ENCODE measurements at regions not wholly inside any gene's neighbourhood (a gene's known extent, or its start where the extent isn't known, plus 50 kb on each side); places are given as distances from the start of the nearest gene placed in this dataset.

DNA sequence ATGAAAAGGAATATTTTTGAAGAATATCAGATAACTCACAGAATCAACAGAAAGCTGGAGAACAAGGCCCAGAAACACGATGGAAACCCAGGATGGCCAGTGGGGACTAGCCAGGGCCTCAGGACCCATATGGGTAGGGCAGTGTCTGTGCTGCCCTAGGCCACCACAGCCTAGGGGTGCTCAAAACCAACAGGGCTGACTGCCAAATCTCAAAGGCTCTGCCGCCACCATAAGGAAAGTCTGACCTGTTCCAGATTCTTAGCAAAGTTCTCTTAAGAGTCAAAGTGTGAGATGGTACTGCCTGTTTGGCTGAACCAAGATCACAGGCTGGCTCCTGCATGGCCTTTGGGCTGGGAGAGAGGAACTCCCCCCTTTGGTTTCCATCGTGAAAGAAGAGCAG, 164.7 kb upstream of the CTTNBP2NL start:
- TF ChIP-seq, protein P1, sequence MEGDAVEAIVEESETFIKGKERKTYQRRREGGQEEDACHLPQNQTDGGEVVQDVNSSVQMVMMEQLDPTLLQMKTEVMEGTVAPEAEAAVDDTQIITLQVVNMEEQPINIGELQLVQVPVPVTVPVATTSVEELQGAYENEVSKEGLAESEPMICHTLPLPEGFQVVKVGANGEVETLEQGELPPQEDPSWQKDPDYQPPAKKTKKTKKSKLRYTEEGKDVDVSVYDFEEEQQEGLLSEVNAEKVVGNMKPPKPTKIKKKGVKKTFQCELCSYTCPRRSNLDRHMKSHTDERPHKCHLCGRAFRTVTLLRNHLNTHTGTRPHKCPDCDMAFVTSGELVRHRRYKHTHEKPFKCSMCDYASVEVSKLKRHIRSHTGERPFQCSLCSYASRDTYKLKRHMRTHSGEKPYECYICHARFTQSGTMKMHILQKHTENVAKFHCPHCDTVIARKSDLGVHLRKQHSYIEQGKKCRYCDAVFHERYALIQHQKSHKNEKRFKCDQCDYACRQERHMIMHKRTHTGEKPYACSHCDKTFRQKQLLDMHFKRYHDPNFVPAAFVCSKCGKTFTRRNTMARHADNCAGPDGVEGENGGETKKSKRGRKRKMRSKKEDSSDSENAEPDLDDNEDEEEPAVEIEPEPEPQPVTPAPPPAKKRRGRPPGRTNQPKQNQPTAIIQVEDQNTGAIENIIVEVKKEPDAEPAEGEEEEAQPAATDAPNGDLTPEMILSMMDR (IDR thresholded peaks at IDR 0.05; ENCODE audit: insufficient read depth, low read length), result no peak
- no peak overlapping the region for H3K4me3 ChIP-seq (ENCODE audit: low read depth, low read length)
- DNase-seq (ENCODE audit: low read depth), result no peak

DNA sequence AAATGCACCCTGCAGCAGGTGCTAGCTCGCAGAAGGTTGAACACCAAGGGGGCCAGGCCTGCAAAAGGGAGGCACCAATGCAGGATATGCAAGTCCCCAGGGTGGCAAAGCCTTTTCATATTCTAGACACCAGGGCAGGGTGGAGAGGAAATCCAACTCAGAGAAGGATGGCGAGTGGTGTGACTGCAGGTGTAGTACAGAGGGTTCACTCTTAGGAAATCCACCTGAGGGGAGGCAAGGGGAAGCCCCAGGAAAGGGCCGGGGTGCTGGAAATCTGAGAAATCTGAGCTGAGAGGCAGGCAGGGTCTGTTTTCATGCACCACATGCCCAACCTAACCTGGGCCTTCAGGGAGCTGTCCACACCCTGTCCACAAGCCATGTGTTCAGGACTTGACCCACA, 163.2 kb upstream of the CTTNBP2NL start:
- no peak for DNase-seq (ENCODE audit: low read depth)
- TF ChIP-seq, protein P1 (IDR thresholded peaks at IDR 0.05; ENCODE audit: insufficient read depth, low read length), result no peak
- no peak overlapping the region for H3K4me3 ChIP-seq (ENCODE audit: low read depth, low read length)

- no peak overlapping the region for H3K4me3 ChIP-seq (ENCODE audit: low read depth, low read length)
- no peak for DNase-seq (ENCODE audit: low read depth)
- TF ChIP-seq, protein P1 (IDR thresholded peaks at IDR 0.05; ENCODE audit: insufficient read depth, low read length), result no peak
Observed at GRCh38 chr1:112234710-112235109, 161.3 kb upstream of the CTTNBP2NL start.

DNA sequence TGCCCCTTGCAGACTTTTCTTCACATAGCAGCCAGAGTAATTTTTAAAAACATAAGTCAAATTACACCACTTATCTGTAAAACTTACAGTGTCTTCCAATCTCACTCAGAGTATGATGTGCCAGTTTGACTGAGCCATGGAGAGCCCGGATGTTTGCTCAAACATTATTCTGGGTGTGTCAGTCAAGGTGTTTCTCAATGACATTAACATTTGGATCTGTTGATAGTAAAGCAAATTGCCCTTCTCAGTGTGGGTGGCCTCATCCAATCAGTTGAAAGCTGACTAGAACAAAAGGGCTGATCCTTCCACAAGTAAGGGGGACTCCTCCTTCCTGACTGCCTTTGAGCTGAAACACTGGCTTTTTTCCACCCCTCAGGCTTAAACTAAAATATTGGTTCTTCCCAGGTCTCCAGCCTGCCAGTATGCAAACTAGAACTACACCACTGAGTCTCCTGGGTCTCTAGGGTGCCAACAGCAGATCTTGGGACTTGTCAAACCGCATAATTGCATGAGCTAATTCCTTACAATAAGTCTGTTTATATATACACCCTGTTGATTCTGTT, 157.9 kb upstream of the CTTNBP2NL start:
- TF ChIP-seq, protein P1 (IDR thresholded peaks at IDR 0.05; ENCODE audit: insufficient read depth, low read length), result no peak

DNA sequence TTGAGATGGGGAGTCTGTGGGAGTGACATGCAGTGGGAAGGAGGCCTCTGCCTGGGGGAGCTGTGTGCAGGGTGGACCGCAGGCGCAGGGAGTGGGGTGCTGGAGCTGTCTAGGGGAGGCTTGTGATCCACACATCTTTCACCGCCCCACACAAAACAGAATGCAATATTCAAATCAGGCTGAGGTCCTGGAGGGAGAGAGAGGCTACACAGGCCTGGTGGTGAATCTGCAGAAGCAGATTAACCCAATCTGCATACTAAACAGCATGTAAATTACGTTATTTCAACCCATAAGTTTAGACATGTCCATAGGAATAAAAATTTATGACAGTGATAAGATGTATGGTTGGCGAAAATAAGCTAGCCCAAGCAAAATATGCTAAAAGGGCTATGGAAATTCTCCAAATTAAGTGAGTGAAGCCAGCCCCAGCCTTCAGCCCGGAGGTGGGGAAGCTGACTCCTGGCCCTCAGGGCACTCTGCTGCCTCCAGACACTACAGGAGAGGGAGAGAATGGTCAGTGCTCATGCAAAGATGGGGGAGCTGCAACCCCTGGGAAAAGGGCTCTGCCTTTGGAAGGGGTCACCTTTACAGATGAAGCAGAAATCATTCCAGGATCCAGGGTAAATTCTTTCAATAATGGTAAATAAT, 156.2 kb upstream of the CTTNBP2NL start:
- no peak overlapping the region for H3K4me3 ChIP-seq (ENCODE audit: low read depth, low read length)
- TF ChIP-seq, protein P1 (IDR thresholded peaks at IDR 0.05; ENCODE audit: insufficient read depth, low read length), result no peak
- no peak for DNase-seq (ENCODE audit: low read depth)

More for the DNA sequence above, 157.9 kb upstream of the CTTNBP2NL start:
- DNase-seq (ENCODE audit: low read depth), result no peak
- H3K4me3 ChIP-seq (ENCODE audit: low read depth, low read length), result no peak overlapping the region

- TF ChIP-seq, protein P1 (IDR thresholded peaks at IDR 0.05; ENCODE audit: insufficient read depth, low read length), result no peak
- DNase-seq (ENCODE audit: low read depth), result no peak
- no peak overlapping the region for H3K4me3 ChIP-seq (ENCODE audit: low read depth, low read length)
Observed at GRCh38 chr1:112242470-112242869, 153.5 kb upstream of the CTTNBP2NL start.
